ENCODE measurements at regions not wholly inside any gene's neighbourhood (a gene's known extent, or its start where the extent isn't known, plus 50 kb on each side); places are given as distances from the start of the nearest gene placed in this dataset.

DNA sequence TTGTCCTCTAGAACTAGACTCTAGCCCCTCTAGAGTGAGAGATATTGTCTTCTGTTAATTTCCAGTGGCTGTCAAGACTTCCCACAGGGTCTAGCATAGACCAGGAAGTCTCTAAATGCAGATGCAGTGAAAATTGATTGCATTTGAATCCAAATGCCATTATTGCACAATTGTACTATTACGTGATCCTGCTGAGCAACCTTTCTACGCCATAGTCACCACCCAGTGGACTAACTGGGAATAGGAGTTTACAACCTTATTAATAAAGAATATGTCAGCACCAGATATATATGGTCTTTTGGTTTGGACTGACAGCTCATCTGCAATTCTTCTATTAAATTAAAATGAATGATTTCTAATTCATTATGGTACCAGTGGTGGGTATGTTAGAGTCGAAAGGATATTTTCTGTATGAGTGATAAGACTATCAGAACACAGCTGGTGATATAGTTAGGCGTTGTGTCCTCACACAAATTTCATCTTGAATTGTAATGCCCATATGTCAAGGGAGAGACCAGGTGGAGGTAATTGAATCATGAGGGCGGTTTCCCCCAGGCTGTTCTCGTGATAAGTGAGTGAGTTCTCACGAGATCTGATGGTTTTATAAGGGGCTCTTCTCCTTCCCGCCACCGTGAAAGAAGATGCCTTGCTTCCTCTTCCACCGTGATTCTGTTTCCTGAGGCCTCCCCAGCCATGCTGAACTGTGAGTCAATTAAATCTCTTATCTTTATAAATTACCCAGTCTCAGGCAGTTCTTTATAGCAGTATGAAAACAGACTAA is 138.9 kb upstream of the CA10 start:
- H3K4me3 ChIP-seq (ENCODE audit: low read length), result no peak overlapping the region
- DNase-seq (ENCODE audit: low read depth), result no peak
- TF ChIP-seq, protein P1, sequence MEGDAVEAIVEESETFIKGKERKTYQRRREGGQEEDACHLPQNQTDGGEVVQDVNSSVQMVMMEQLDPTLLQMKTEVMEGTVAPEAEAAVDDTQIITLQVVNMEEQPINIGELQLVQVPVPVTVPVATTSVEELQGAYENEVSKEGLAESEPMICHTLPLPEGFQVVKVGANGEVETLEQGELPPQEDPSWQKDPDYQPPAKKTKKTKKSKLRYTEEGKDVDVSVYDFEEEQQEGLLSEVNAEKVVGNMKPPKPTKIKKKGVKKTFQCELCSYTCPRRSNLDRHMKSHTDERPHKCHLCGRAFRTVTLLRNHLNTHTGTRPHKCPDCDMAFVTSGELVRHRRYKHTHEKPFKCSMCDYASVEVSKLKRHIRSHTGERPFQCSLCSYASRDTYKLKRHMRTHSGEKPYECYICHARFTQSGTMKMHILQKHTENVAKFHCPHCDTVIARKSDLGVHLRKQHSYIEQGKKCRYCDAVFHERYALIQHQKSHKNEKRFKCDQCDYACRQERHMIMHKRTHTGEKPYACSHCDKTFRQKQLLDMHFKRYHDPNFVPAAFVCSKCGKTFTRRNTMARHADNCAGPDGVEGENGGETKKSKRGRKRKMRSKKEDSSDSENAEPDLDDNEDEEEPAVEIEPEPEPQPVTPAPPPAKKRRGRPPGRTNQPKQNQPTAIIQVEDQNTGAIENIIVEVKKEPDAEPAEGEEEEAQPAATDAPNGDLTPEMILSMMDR (conservative IDR thresholded peaks at IDR 0.05; ENCODE audit: low read length), result no peak

DNA sequence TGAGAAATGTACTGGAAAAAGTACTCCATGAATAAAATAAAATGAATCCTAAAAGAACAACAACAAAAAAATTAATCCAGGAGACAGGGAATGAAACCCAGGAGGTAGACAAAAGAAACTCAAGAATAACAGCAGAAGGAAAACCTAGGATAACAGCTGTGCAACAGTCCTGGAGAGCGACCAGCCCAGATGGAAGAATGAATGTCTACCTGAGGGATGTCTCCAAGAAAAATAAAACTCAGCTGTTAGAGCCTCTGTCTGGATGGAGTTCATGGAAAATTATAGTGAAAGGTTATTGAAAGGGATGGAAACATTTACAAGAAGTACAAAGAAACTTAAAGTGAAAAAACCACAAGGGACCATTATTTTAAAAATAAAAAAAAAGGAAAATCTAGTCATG is 135.8 kb upstream of the CA10 start:
- H3K4me3 ChIP-seq (ENCODE audit: low read length), result no peak overlapping the region
- TF ChIP-seq, protein P1 (conservative IDR thresholded peaks at IDR 0.05; ENCODE audit: low read length), result no peak
- DNase-seq (ENCODE audit: low read depth), result no peak

DNA sequence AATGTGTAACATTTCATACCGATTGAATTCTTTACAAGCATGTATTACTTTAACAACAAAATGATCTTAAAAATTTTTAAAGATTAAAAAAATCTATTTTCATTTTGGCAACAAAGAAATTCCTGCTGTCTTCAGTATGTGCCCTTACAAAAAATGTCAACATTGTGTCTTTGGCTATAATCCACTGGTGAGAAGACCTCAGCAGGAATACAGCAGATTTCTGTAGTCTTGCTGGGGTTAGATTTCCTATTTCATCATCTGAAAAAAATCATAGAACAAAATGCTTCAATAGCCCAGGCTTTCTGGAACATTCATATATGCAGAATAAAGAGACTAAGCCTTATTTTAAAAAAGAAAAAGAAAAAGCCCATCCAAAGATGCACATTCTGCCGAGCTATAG is 129.1 kb upstream of the CA10 start:
- TF ChIP-seq, protein P1 (conservative IDR thresholded peaks at IDR 0.05; ENCODE audit: low read length), result no peak
- DNase-seq (ENCODE audit: low read depth), result no peak

DNA sequence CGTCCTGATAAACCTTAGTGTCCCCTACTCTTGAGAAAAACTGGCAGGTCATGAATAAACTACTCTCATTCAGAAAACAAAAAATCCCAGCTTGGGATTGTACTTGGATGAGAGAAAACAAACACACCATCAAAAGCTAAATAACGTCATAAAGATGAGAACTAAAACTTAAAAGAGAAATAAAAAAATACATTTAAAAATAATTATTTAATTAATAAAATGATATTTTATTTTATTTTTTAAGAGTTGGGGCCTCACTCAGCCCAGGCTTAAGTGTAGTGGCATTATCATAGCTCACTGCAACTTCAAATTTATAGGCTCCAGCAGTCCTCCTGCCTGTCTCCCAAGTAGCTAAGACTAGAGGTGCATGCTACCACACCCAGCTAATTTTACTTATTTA is 125.4 kb upstream of the CA10 start:
- no peak overlapping the region for H3K4me3 ChIP-seq (ENCODE audit: low read length)
- TF ChIP-seq, protein P1 (conservative IDR thresholded peaks at IDR 0.05; ENCODE audit: low read length), result no peak
- DNase-seq (ENCODE audit: low read depth), result no peak

More for the DNA sequence above, 129.1 kb upstream of the CA10 start:
- H3K4me3 ChIP-seq (ENCODE audit: low read length), result no peak overlapping the region

DNA sequence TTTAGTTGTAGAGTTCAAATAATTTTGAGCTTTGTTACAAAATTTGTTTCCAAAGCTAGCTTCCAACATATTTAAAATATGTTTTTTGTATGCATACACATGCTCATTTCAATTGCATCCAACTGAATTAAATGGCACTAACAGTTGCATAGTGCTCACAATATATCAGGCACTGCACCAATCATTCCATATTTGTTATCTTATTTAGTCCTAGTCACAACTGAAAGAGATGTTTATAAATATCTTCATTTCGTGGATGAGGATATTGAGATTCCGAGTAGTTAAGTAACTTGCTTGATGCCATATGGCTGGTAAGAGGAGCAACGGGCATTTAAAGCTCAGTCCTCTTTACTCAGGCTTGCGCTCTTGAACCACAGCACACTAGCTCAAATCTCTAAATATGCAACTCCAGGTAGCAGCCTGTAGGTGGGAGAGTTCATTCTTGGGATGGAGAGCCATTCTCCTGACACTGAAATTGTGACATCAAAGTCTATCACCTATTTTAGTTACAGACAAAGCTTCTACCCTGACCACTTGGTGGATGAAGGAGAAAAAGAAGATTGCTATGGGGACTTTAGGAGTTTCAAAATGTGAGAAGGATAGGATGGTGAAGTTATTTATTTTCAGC is 118.0 kb upstream of the CA10 start:
- no peak for DNase-seq (ENCODE audit: low read depth)
- no peak overlapping the region for H3K4me3 ChIP-seq (ENCODE audit: low read length)
- TF ChIP-seq, protein P1 (conservative IDR thresholded peaks at IDR 0.05; ENCODE audit: low read length), result no peak

DNA sequence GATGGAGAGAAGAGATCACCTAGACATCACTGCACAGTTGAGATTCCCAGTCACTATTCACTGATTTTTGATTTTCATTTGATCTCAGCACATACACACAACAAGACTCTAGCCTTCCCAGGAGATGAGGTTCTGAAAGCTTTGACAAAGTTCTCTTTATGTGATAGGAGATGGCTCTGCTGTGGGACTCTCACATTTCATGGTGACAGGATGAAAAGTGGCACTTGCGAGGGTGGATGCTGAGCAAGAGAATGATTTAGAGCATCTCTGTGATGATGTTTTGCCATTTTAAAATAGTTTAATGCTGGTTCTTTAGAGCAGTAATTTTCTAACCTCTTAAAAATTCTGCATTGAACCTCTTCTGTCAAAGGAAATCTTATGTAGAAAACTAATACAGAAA is 113.3 kb upstream of the CA10 start:
- no peak overlapping the region for H3K4me3 ChIP-seq (ENCODE audit: low read length)
- DNase-seq (ENCODE audit: low read depth), result no peak
- TF ChIP-seq, protein P1 (conservative IDR thresholded peaks at IDR 0.05; ENCODE audit: low read length), result no peak

DNA sequence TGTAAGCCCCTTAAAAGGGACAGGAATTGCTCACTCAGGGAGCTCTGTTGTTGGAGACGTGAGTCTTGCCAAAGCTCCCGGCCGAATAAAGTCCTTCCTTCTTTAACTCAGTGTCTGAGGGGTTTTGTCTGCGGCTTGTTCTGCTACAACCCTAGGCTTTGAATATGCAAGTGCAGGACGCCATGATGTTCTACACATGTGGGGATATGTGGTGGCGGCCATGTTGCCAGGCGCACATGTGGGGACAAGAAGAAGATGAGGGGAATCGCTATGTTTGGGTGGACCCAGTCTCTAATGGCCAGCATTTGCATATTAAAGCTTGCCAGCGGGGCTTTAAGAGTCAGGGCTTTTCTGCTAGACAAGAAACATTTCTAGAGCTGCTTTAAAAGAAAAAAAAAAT is 96.8 kb upstream of the CA10 start:
- H3K4me3 ChIP-seq (ENCODE audit: low read length), result no peak overlapping the region
- TF ChIP-seq, protein P1 (conservative IDR thresholded peaks at IDR 0.05; ENCODE audit: low read length), result no peak
- no peak for DNase-seq (ENCODE audit: low read depth)

All from AG10803 (cell line).